K562 (cell line): ENCODE measurements at regions not wholly inside any gene's neighbourhood (a gene's known extent, or its start where the extent isn't known, plus 50 kb on each side); places are given as distances from the start of the nearest gene placed in this dataset.

ENCODE experiments used
- ATAC-seq: fragments of 200-7000 bp; cut with Tn5 transposase; 3 replicates; pipeline ENCODE4 v1.9.1; 2020; ENCODE audit warnings: moderate library complexity
- BruUV-seq: library from RNA; stranded (reverse); fragments of 400-500 nt; replicated peaks from 2 replicates; lab custom pipeline; 2021; lab: Mats Ljungman, UMichigan
- CTCF ChIA-PET: fragments of 300-600 bp; formaldehyde crosslinking; extraction: SDS; loops from one replicate; lab custom pipeline; 2021; ENCODE audit warnings: low intra/inter-chr PET ratio; lab: Yijun Ruan, JAX
- POLR2A ChIA-PET: fragments of 300-600, 350-650 bp; sonication (Branson Sonifier 250); formaldehyde crosslinking; extraction: SDS; loops from one replicate; lab custom pipeline; 2021; ENCODE audit warnings: antibody characterized with exemption, inconsistent platforms; lab: Yijun Ruan, JAX
- DNase-seq, 4 experiments: peaks; one replicate each; pipeline versions ENCODE4 v3.0.0 to v3.0.0-alpha.2; 2011 to 2018; ENCODE audit warnings: low spot score in 3 of 4, mixed read lengths in 3 of 4; ENCODE audit errors: extremely low read depth in 1 of 4
- FAIRE-seq: peaks from 2 replicates; lab custom pipeline; 2011; peaks lifted over from hg19 to GRCh38; lab: Jason Lieb, UNC
- H2AFZ ChIP-seq: 2 replicates; pipeline ENCODE4 v1.6.0; 2011; ENCODE audit warnings: low read depth, low read length, control low read depth, inconsistent platforms
- H3K27ac ChIP-seq: fragments of 200-600 bp; 3 replicates; pipeline ENCODE4 v1.8.0; 2011; ENCODE audit warnings: low read depth, mild to moderate bottlenecking, control low read depth, inconsistent platforms, low read length, moderate library complexity, mixed read lengths; ENCODE audit errors: extremely low read depth
- H3K27me3 ChIP-seq, 2 experiments: fragments of 300-600 bp in 1 of 2; 2 replicates in 1 of 2; 3 replicates in 1 of 2; pipeline versions ENCODE4 v1.6.0 to v1.8.0; 2011; ENCODE audit warnings: inconsistent platforms in 2 of 2, low read length in 2 of 2, mild to moderate bottlenecking in 1 of 2, mixed read lengths in 1 of 2, moderate library complexity in 1 of 2; ENCODE audit not compliant: control insufficient read depth in 2 of 2, insufficient read depth in 2 of 2
- H3K36me3 ChIP-seq: fragments of 300-600 bp; 3 replicates; pipeline ENCODE4 v1.8.0; 2011; ENCODE audit warnings: mild to moderate bottlenecking, low read length, inconsistent platforms; ENCODE audit not compliant: control insufficient read depth, insufficient read depth
- H3K4me1 ChIP-seq, 2 experiments: fragments of 200-600 bp in 1 of 2; replicated peaks in 1 of 2; 2 replicates in 1 of 2; 3 replicates in 1 of 2; pipeline versions ENCODE4 v1.5.1 to v1.8.0; 2011; ENCODE audit warnings: inconsistent platforms in 2 of 2, low read length in 2 of 2, mild to moderate bottlenecking in 1 of 2, mixed read lengths in 1 of 2, moderate library complexity in 1 of 2; ENCODE audit not compliant: control insufficient read depth in 2 of 2, insufficient read depth in 2 of 2
- H3K4me2 ChIP-seq: 2 replicates; pipeline ENCODE4 v1.6.1; 2011; ENCODE audit warnings: low read length, control low read depth, inconsistent platforms, mixed read lengths; ENCODE audit not compliant: insufficient read depth
- H3K4me3 ChIP-seq: fragments of 200-600 bp; sonication (generic), shearing (Covaris generic); 2 replicates; pipeline ENCODE4 v1.5.1; 2016; ENCODE audit warnings: control low read depth, inconsistent platforms
- H3K79me2 ChIP-seq: fragments of 200-600 bp; 3 replicates; pipeline ENCODE4 v1.8.0; 2011; ENCODE audit warnings: low read length, inconsistent platforms; ENCODE audit not compliant: control insufficient read depth, insufficient read depth
- H3K9ac ChIP-seq, 2 experiments: 2 replicates each; pipeline versions ENCODE4 v1.6.0 to v1.6.1; 2011; ENCODE audit warnings: low read depth in 2 of 2, low read length in 2 of 2, control low read depth in 1 of 2, inconsistent platforms in 1 of 2, mild to moderate bottlenecking in 1 of 2, mixed read lengths in 1 of 2; ENCODE audit not compliant: insufficient read depth in 1 of 2
- H3K9me1 ChIP-seq: one replicate; pipeline ENCODE4 v1.6.0; 2011; ENCODE audit warnings: inconsistent platforms, mild to moderate bottlenecking, low read length, moderate library complexity; ENCODE audit not compliant: control insufficient read depth, insufficient read depth
- H3K9me3 ChIP-seq: replicated peaks from 2 replicates; pipeline ENCODE4 v1.5.1; 2011; ENCODE audit warnings: low read depth, low read length, inconsistent platforms; ENCODE audit not compliant: control insufficient read depth, insufficient read depth
- H4K20me1 ChIP-seq: replicated peaks from 2 replicates; pipeline ENCODE4 v1.6.1; 2011; ENCODE audit warnings: low read length, inconsistent platforms, mixed read lengths; ENCODE audit not compliant: control insufficient read depth, insufficient read depth
- HLTF ChIP-seq: fragments of 450-650 bp; IDR thresholded peaks from 2 replicates; pipeline ENCODE4 v1.6.1; 2016
- TFE3 ChIP-seq: fragments of 450-650 bp; formaldehyde crosslinking; IDR thresholded peaks from 2 replicates; pipeline ENCODE4 v1.4.0; 2020; ENCODE audit warnings: mild to moderate bottlenecking, mixed read lengths
- TRIM25 ChIP-seq: fragments of 450-650 bp; IDR thresholded peaks from 2 replicates; pipeline ENCODE4 v1.7.0; 2016; ENCODE audit warnings: borderline replicate concordance
- USF2 ChIP-seq: sonication (generic); formaldehyde crosslinking; IDR thresholded peaks from 2 replicates; pipeline ENCODE4 v1.5.0; 2020; ENCODE audit warnings: missing genetic modification reagents
- WGBS: fragments of 100-300 bp; shearing (Covaris generic); methylation state at CpG from one replicate; pipeline ENCODE4 v1.1.6; 2016; ENCODE audit warnings: low coverage, mixed read lengths; ENCODE audit not compliant: insufficient coverage; ENCODE audit errors: missing lambda C conversion rate; 5-methylcytosine and 5-hydroxymethylcytosine counted together
- in situ Hi-C: fragments of 300-500 bp; cut with MboI; formaldehyde crosslinking; loops from 4 replicates; pipeline ENCODE4 v1.15.0; 2018; ENCODE audit warnings: inconsistent platforms, mixed read lengths
- intact Hi-C: fragments of 100-400 bp; cut with micrococcal nuclease; formaldehyde crosslinking; loops from 2 replicates; pipeline ENCODE4 v1.14.2; 2022

DNA sequence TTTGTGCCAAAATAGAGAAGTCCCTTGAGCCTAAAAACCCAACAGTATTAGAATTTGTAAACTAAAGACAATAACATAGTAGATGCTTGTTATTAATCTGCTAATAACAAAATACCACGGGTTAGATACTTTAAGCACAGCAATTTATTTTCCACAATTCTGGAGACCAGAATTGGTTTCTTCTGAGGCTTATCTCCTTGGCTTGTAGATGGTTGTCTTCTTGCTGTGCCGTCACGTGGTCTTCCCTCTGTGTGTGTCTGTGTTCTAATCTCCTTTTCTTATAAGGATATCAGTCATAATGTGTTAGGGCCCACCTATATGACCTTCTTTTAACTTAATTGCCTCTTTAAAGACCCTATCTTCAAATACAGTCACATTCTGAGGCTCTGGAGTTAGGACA, 260.1 kb downstream of the CYRIA start:
- no peak for TF ChIP-seq TRIM25
- peak; percentile 83 for TF ChIP-seq TFE3
- 0 out of 2 replicates have a peak, but pooled peaks have one; percentile 42 for TF ChIP-seq USF2 (CRISPR knock-in tag)
- TF ChIP-seq HLTF, result no peak
- TF ChIP-seq, all 486 proteins: peak for 2
- no peak for DNase-seq
- H3K9me1 ChIP-seq, result no peaks in the 10 kb centered on the region
- H3K27ac ChIP-seq, result no peak overlapping the region
- H3K4me3 ChIP-seq, result no peak overlapping the region
- no peaks in the 10 kb centered on the region for H3K79me2 ChIP-seq
- BruUV-seq, result no TSS peak
- WGBS, result 2% methylated on average over 3 of the region's 3 CpGs
- no peak overlapping the region for H3K9ac ChIP-seq
- no peak for FAIRE-seq
- peaks cover 0 to under 1% of the 10 kb centered on the region in 2 experiments; a peak in 3 of 5 replicates for H3K4me1 ChIP-seq
- CTCF ChIA-PET, result no interaction called here
- H3K36me3 ChIP-seq, result no peaks in the 10 kb centered on the region
- POLR2A ChIA-PET, result no interaction called here
- H2AFZ ChIP-seq, result no peak overlapping the region
- in situ Hi-C loops, result no loop called here
- ATAC-seq, result no peak
- no peaks in the 10 kb centered on the region for H4K20me1 ChIP-seq
- H3K27me3 ChIP-seq, result no peaks in the 10 kb centered on the region
- H3K4me2 ChIP-seq, result no peak overlapping the region
- no peaks in the 10 kb centered on the region for H3K9me3 ChIP-seq
- intact Hi-C loops, result no loop called here
